Hematopoietic multipotent progenitor cell treated with erythropoietin and hydrocortisone succinate and interleukin-3 and kit ligand, for 8 days (in vitro differentiated cells): ENCODE measurements at regions not wholly inside any gene's neighbourhood (a gene's known extent, or its start where the extent isn't known, plus 50 kb on each side); places are given as distances from the start of the nearest gene placed in this dataset.
"Not testable (repeated sequence)": the region's sequence is repeated elsewhere in the genome, so short reads cannot be mapped to it uniquely, and the experiment has no call there.

ENCODE experiments used
- DNase-seq: peaks from one replicate; pipeline ENCODE4 v3.0.0-alpha.2; 2015

- DNase-seq = no peak
Measured at GRCh38 chr4:1572521-1572920, 111.6 kb downstream of the FAM53A start.

GRCh38 chr4:1572010-1572385, 112.1 kb downstream of the FAM53A start:
- no peak for DNase-seq

- DNase-seq = no peak
Measured at GRCh38 chr4:1571165-1572009, 112.7 kb downstream of the FAM53A start.

GRCh38 chr4:1570291-1571164, 113.6 kb downstream of the FAM53A start:
- DNase-seq = no peak

GRCh38 chr4:1569461-1570151, 114.5 kb downstream of the FAM53A start:
- DNase-seq = no peak

- DNase-seq = no peak
Measured at GRCh38 chr4:1568855-1569460, 115.2 kb downstream of the FAM53A start.

- no peak for DNase-seq
Measured at GRCh38 chr4:1567808-1568581, 116.1 kb downstream of the FAM53A start.

GRCh38 chr4:1567519-1567807, 116.7 kb downstream of the FAM53A start:
- no peak for DNase-seq

- no peak for DNase-seq
Measured at GRCh38 chr4:1566838-1567518, 117.1 kb downstream of the FAM53A start.

GRCh38 chr4:1566301-1566837, 117.7 kb downstream of the FAM53A start:
- DNase-seq = not testable (repeated sequence)

GRCh38 chr4:1565598-1566295, 118.4 kb downstream of the FAM53A start:
- DNase-seq = no peak

GRCh38 chr4:1564535-1565375, 119.4 kb downstream of the FAM53A start:
- no peak for DNase-seq

- DNase-seq = no peak
Measured at GRCh38 chr4:1563768-1564485, 120.2 kb downstream of the FAM53A start.

GRCh38 chr4:1563241-1563640, 120.9 kb downstream of the FAM53A start:
- no peak for DNase-seq

- no peak for DNase-seq
Measured at GRCh38 chr4:1562771-1563170, 121.3 kb downstream of the FAM53A start.

- DNase-seq = no peak
Measured at GRCh38 chr4:1562371-1562770, 121.7 kb downstream of the FAM53A start.

GRCh38 chr4:1561286-1561990, 122.7 kb downstream of the FAM53A start:
- no peak for DNase-seq

- no peak for DNase-seq
Measured at GRCh38 chr4:1559896-1560650, 124.0 kb downstream of the FAM53A start.
